Psoas muscle (tissue), 7 donors: ENCODE measurements at regions not wholly inside any gene's neighbourhood (a gene's known extent, or its start where the extent isn't known, plus 50 kb on each side); places are given as distances from the start of the nearest gene placed in this dataset.

Experiments
- ATAC-seq, 4 donors: fragments of 200-7000 bp; cut with Tn5 transposase; one replicate each; pipeline ENCODE4 v1.9.1; 2020; ENCODE audit warnings: moderate library complexity in 3 of 4, mild to moderate bottlenecking in 2 of 4
- DNase-seq, 2 donors: peaks; one replicate each; pipeline ENCODE4 v3.0.0-alpha.2; 2020
- H3K27ac ChIP-seq: fragments of 200-600 bp; one replicate; pipeline ENCODE4 v1.8.0; 2022
- H3K27me3 ChIP-seq, 3 donors: fragments of 200-600 bp in 1 of 3; one replicate each; pipeline versions ENCODE4 v1.6.1 to v1.8.0; 2013 to 2022; ENCODE audit warnings: low read length in 2 of 3, mild to moderate bottlenecking in 2 of 3, moderate library complexity in 1 of 3; ENCODE audit not compliant: insufficient read depth in 3 of 3
- H3K36me3 ChIP-seq, 2 donors: fragments of 200-600 bp in 1 of 2; one replicate each; pipeline versions ENCODE4 v1.6.1 to v1.8.0; 2013 to 2022; ENCODE audit warnings: low read depth in 1 of 2, mild to moderate bottlenecking in 1 of 2, moderate library complexity in 1 of 2; ENCODE audit not compliant: insufficient read depth in 1 of 2
- H3K4me1 ChIP-seq: fragments of 200-600 bp; one replicate; pipeline ENCODE4 v1.8.0; 2022
- H3K4me3 ChIP-seq: fragments of 200-600 bp; one replicate; pipeline ENCODE4 v1.8.0; 2022; ENCODE audit warnings: mild to moderate bottlenecking
- H3K9me3 ChIP-seq: fragments of 200-600 bp; one replicate; pipeline ENCODE4 v1.8.0; 2022
- CTCF ChIP-seq: fragments of 200-600 bp; IDR thresholded peaks from one replicate; pipeline ENCODE4 v1.8.0; 2022; ENCODE audit warnings: antibody characterized with exemption
- WGBS, 3 donors: extraction: QIAGEN DNeasy Blood & Tissue Kit; methylation state at CpG; one replicate each; pipeline versions ENCODE4 v1.1.6 to v1.1.7; 2013; 5-methylcytosine and 5-hydroxymethylcytosine counted together
- intact Hi-C, 2 donors: fragments of 100-400 bp; cut with DNase I; formaldehyde crosslinking; loops; one replicate each; pipeline versions ENCODE4 v1.11.0 to v1.14.2; 2022
- donor health status: healthy with polysubstance abuse.
- donor health status: DM: no; HTN: no; CAD: no; lungs with moderate emphysema.
- donor health status: Bipolar disorder and iron deficiency.
- donor health status: healthy.
- donor health status: DM: yes; HTN: yes; CAD: no.
- donor health status: DM: no; HTN: no; CAD: no.
- donor health status: DM: yes; HTN: yes; CAD: no.

- H3K27ac ChIP-seq, result no peak overlapping the region
- ATAC-seq (peak in 3 of 4 donors; percentile 20 to 54 (median 40)), DNase-seq (peak; percentile 39 to 55)
- H3K9me3 ChIP-seq, result no peaks in the 10 kb centered on the region
- no peak for TF ChIP-seq CTCF
- 4 to 16% (median 5%) methylated on average over 4 of the region's 4 CpGs for WGBS, 3 donors
- H3K4me1 ChIP-seq, result peaks cover 9% of the 10 kb centered on the region
- no peak overlapping the region for H3K4me3 ChIP-seq
- no peaks in the 10 kb centered on the region for H3K36me3 ChIP-seq
- intact Hi-C loops, result no loop called here
- peaks cover 0 to 2% (median 0%) of the 10 kb centered on the region in 3 donors for H3K27me3 ChIP-seq
Observed at GRCh38 chr3:72461787-72462186, 386.5 kb downstream of the SHQ1 start.

GRCh38 chr3:72460205-72461174 lies 387.8 kb downstream of the SHQ1 start:
- no peak for TF ChIP-seq CTCF
- DNase-seq (no peak), ATAC-seq (no peak)
- H3K9me3 ChIP-seq, result no peaks in the 10 kb centered on the region
- H3K36me3 ChIP-seq, result no peaks in the 10 kb centered on the region
- 92 to 97% (median 97%) methylated on average over 8 of the region's 8 CpGs for WGBS, 3 donors
- peaks cover 0 to 2% (median 0%) of the 10 kb centered on the region in 3 donors for H3K27me3 ChIP-seq
- intact Hi-C loops, result no loop called here
- peaks cover 9% of the 10 kb centered on the region for H3K4me1 ChIP-seq
- H3K27ac ChIP-seq, result no peak overlapping the region
- no peak overlapping the region for H3K4me3 ChIP-seq

GRCh38 chr3:72459588-72459987 lies 388.7 kb downstream of the SHQ1 start:
- H3K27me3 ChIP-seq, result no peaks in the 10 kb centered on the region
- intact Hi-C loops, result no loop called here
- H3K27ac ChIP-seq, result no peak overlapping the region
- peaks cover 9% of the 10 kb centered on the region for H3K4me1 ChIP-seq
- no peak overlapping the region for H3K4me3 ChIP-seq
- ATAC-seq (no peak), DNase-seq (no peak)
- no peak for TF ChIP-seq CTCF
- no peaks in the 10 kb centered on the region for H3K36me3 ChIP-seq
- no peaks in the 10 kb centered on the region for H3K9me3 ChIP-seq

GRCh38 chr3:72458375-72458774 lies 389.9 kb downstream of the SHQ1 start:
- no peaks in the 10 kb centered on the region for H3K36me3 ChIP-seq
- no peak overlapping the region for H3K27ac ChIP-seq
- 85 to 91% (median 90%) methylated on average over 4 of the region's 4 CpGs for WGBS, 3 donors
- no peak for ATAC-seq
- intact Hi-C loops, result no loop called here
- no peak for DNase-seq
- no peak overlapping the region for H3K4me3 ChIP-seq
- H3K4me1 ChIP-seq, result peaks cover 9% of the 10 kb centered on the region
- no peak for TF ChIP-seq CTCF
- H3K9me3 ChIP-seq, result no peaks in the 10 kb centered on the region
- H3K27me3 ChIP-seq, result no peaks in the 10 kb centered on the region
